Activated B cell treated with CpG ODN at 0.5 μM for 24 hours (primary cell): ENCODE measurements at regions not wholly inside any gene's neighbourhood (a gene's known extent, or its start where the extent isn't known, plus 50 kb on each side); places are given as distances from the start of the nearest gene placed in this dataset.

Experiments used
- ATAC-seq: fragments of 200-7000 bp; cut with Tn5 transposase; one replicate; pipeline ENCODE4 v1.10.0; 2021; ENCODE audit warnings: low read depth, mild to moderate bottlenecking, moderate library complexity
- CTCF ChIA-PET: fragments of 350-600 bp; sonication (Branson Sonifier 250); formaldehyde crosslinking; loops from one replicate; lab custom pipeline; 2021; ENCODE audit warnings: antibody characterized with exemption; lab: Charles Lee
- POLR2A ChIA-PET: fragments of 350-600 bp; sonication (Branson Sonifier 250); formaldehyde crosslinking; loops from one replicate; lab custom pipeline; 2021; ENCODE audit warnings: antibody characterized with exemption; lab: Charles Lee
- DNase-seq: peaks from one replicate; pipeline ENCODE4 v3.0.0; 2022
- H3K27ac Mint-ChIP-seq: one replicate; pipeline ENCODE4 v1.8.0; 2020; ENCODE audit warnings: mixed read lengths
- H3K27me3 Mint-ChIP-seq: one replicate; pipeline ENCODE4 v1.8.0; 2021; ENCODE audit warnings: mixed read lengths
- H3K36me3 Mint-ChIP-seq: one replicate; pipeline ENCODE4 v1.8.0; 2021; ENCODE audit warnings: low read depth, mixed read lengths
- H3K4me1 Mint-ChIP-seq: one replicate; pipeline ENCODE4 v1.8.0; 2021; ENCODE audit warnings: mixed read lengths
- H3K4me3 Mint-ChIP-seq: one replicate; pipeline ENCODE4 v1.8.0; 2020; ENCODE audit warnings: mild to moderate bottlenecking, mixed read lengths
- H3K9me3 Mint-ChIP-seq: one replicate; pipeline ENCODE4 v1.8.0; 2020; ENCODE audit warnings: mixed read lengths
- intact Hi-C: fragments of 100-400 bp; cut with micrococcal nuclease; formaldehyde crosslinking; loops from one replicate; pipeline ENCODE4 v1.15.1; 2024
- TF ChIP-seq, protein P1 (sequence below): fragments of 200-600 bp; IDR thresholded peaks from one replicate; pipeline ENCODE4 v1.8.0; 2022; ENCODE audit warnings: antibody characterized with exemption, mild to moderate bottlenecking

- H3K4me1 Mint-ChIP-seq = no peaks in the 10 kb centered on the region
- no peaks in the 10 kb centered on the region for H3K36me3 Mint-ChIP-seq
- ChIA-PET CTCF (no interaction called here), POLR2A (no interaction called here)
- no peak overlapping the region for H3K27ac Mint-ChIP-seq
- H3K9me3 Mint-ChIP-seq = peaks cover 2% of the 10 kb centered on the region
- TF ChIP-seq, protein P1, sequence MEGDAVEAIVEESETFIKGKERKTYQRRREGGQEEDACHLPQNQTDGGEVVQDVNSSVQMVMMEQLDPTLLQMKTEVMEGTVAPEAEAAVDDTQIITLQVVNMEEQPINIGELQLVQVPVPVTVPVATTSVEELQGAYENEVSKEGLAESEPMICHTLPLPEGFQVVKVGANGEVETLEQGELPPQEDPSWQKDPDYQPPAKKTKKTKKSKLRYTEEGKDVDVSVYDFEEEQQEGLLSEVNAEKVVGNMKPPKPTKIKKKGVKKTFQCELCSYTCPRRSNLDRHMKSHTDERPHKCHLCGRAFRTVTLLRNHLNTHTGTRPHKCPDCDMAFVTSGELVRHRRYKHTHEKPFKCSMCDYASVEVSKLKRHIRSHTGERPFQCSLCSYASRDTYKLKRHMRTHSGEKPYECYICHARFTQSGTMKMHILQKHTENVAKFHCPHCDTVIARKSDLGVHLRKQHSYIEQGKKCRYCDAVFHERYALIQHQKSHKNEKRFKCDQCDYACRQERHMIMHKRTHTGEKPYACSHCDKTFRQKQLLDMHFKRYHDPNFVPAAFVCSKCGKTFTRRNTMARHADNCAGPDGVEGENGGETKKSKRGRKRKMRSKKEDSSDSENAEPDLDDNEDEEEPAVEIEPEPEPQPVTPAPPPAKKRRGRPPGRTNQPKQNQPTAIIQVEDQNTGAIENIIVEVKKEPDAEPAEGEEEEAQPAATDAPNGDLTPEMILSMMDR = no peak
- DNase-seq (no peak), ATAC-seq (no peak)
- intact Hi-C loops = no loop called here
- H3K4me3 Mint-ChIP-seq = no peak overlapping the region
- no peaks in the 10 kb centered on the region for H3K27me3 Mint-ChIP-seq
Observed at GRCh38 chr14:28348797-28349196, 417.8 kb upstream of the FOXG1 start.

DNA sequence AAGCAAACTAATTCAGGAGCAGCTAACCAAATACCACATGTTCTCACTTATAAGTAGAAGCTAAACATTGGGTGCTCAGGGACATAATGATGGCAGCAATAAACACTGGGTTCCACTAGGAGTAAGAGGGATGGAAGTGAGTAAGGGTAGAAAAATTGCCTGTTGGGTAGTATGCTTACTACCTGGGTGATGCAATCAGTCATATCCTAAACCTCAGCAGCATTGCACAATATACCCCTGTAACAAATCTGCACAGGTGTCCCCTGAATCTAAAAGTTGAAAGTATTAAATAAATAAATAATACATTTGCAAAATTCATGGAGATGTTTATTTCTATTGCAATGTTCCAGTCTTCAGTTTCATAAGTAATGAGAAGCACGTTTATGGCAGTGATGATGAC lies 409.8 kb upstream of the FOXG1 start:
- ATAC-seq (no peak), DNase-seq (no peak)
- H3K4me3 Mint-ChIP-seq = no peak overlapping the region
- H3K27ac Mint-ChIP-seq = no peak overlapping the region
- H3K36me3 Mint-ChIP-seq = no peaks in the 10 kb centered on the region
- CTCF ChIA-PET = no interaction called here
- peaks cover 13% of the 10 kb centered on the region for H3K9me3 Mint-ChIP-seq
- POLR2A ChIA-PET = no interaction called here
- TF ChIP-seq, protein P1 = no peak
- intact Hi-C loops = no loop called here
- H3K27me3 Mint-ChIP-seq = no peaks in the 10 kb centered on the region
- H3K4me1 Mint-ChIP-seq = no peaks in the 10 kb centered on the region

GRCh38 chr14:28361486-28361885 lies 405.1 kb upstream of the FOXG1 start:
- Mint-ChIP-seq H3K9me3 (peaks cover 17% of the 10 kb centered on the region), H3K4me1 (no peaks in the 10 kb centered on the region), H3K27me3 (no peaks in the 10 kb centered on the region), H3K36me3 (no peaks in the 10 kb centered on the region), H3K4me3 (no peak overlapping the region), H3K27ac (no peak overlapping the region)
- DNase-seq (no peak), ATAC-seq (no peak)
- ChIA-PET CTCF (no interaction called here), POLR2A (no interaction called here)
- intact Hi-C loops = no loop called here
- TF ChIP-seq, protein P1 = no peak

DNA sequence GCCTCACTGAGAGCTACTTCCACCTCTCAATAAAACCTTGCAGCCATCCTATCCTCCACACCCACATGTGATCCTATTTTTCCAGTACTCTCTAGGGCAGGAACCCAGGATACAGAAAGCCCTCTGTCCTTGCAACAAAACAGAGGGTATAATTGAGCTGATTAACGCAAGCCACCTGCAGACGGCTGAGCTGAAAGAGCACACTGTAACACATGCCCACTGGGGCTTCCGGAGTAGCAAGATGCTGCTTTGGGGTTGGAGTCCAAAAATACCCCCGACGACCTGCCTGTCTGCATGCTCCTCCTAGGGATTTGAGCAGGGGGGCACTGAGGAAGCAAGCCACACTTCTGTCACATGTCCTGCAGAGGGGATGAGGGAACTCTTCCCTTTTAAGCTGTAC lies 401.1 kb upstream of the FOXG1 start:
- H3K4me3 Mint-ChIP-seq = no peak overlapping the region
- no peaks in the 10 kb centered on the region for H3K27me3 Mint-ChIP-seq
- H3K27ac Mint-ChIP-seq = no peak overlapping the region
- TF ChIP-seq, protein P1 = no peak
- H3K9me3 Mint-ChIP-seq = peaks cover 14% of the 10 kb centered on the region
- no peak for DNase-seq
- POLR2A ChIA-PET = no interaction called here
- CTCF ChIA-PET = no interaction called here
- no peak for ATAC-seq
- H3K36me3 Mint-ChIP-seq = no peaks in the 10 kb centered on the region
- no peaks in the 10 kb centered on the region for H3K4me1 Mint-ChIP-seq
- intact Hi-C loops = no loop called here

DNA sequence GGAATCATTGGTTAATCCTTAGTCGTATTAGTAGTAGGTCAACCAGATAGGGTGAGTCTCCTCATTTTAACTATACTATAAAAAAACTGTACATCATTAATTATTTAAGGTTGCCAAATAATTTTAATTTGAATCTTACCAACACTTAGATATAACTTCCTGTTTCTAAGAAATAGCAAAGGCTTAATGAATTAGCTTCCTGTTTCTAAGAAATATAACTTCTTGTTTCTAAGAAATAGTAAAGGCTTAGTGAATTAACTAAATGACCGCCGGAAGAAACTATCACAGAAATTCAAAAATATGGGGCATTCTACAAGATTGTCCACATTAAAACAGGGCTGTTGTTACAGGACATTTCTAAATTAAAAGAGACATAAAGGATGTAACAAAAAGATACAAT lies 392.9 kb upstream of the FOXG1 start:
- no peak overlapping the region for H3K4me3 Mint-ChIP-seq
- ChIA-PET POLR2A (no interaction called here), CTCF (no interaction called here)
- intact Hi-C loops = no loop called here
- no peaks in the 10 kb centered on the region for H3K27me3 Mint-ChIP-seq
- no peak for DNase-seq
- ATAC-seq = no peak
- H3K9me3 Mint-ChIP-seq = peaks cover 3% of the 10 kb centered on the region
- no peak overlapping the region for H3K27ac Mint-ChIP-seq
- no peaks in the 10 kb centered on the region for H3K36me3 Mint-ChIP-seq
- TF ChIP-seq, protein P1 = no peak
- H3K4me1 Mint-ChIP-seq = no peaks in the 10 kb centered on the region
